MM.1S (cell line): ENCODE measurements at regions not wholly inside any gene's neighbourhood (a gene's known extent, or its start where the extent isn't known, plus 50 kb on each side); places are given as distances from the start of the nearest gene placed in this dataset.

Experiments
- EZH2 ChIP-seq: fragments of 300-600 bp; sonication (generic); optimal IDR thresholded peaks from 2 replicates; pipeline ENCODE3; 2017; ENCODE audit warnings: low read depth, mild to moderate bottlenecking, antibody characterized with exemption, low read length, mixed read lengths
- EZH2phosphoT487 ChIP-seq: fragments of 300-600 bp; sonication (generic); IDR thresholded peaks from 2 replicates; pipeline ENCODE4 v1.6.1; 2018; ENCODE audit warnings: antibody characterized with exemption, low read length
- TF ChIP-seq, protein P1 (sequence below): fragments of 300-600 bp; sonication (generic); IDR thresholded peaks from 2 replicates; pipeline ENCODE4 v1.5.1; 2016; ENCODE audit warnings: antibody characterized with exemption, low read length, mixed read lengths

DNA sequence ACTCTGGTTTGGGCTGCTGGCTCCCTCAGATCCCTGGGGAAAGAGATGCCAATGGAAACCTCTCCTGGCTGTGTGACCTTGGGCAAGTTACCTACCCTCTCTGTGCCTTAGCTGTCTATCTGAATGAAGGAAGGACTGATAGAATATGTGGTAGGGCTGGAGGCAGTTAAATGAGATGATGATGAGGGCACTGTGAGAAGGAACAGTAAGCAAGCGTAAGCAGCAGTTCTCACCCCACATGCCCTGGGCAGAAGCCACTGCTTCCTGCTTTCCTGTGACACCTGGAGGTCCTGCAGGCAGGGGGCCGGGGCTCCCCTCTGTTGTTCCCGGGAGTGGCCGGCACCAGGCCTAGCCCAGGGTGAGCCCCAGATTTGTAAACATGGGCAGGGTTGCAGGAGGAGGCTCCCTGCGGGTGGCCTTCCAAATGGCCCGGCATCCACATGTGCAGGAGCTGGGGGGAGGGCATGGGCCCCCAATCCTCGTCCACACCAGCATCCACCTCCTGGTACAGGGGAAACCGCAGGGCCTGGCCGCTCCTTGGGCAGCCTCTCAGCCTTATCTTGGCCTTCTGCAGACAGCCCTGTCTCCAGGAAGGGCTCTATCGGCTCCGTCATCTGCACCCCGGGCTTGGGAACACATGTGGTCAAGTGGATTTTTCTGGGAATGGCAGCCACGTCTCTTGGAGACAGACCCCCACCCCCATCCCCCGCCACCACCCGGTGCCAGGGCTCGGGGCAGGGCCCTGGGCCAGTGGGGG lies 235.6 kb upstream of the GSE1 start:
- TF ChIP-seq, protein P1, sequence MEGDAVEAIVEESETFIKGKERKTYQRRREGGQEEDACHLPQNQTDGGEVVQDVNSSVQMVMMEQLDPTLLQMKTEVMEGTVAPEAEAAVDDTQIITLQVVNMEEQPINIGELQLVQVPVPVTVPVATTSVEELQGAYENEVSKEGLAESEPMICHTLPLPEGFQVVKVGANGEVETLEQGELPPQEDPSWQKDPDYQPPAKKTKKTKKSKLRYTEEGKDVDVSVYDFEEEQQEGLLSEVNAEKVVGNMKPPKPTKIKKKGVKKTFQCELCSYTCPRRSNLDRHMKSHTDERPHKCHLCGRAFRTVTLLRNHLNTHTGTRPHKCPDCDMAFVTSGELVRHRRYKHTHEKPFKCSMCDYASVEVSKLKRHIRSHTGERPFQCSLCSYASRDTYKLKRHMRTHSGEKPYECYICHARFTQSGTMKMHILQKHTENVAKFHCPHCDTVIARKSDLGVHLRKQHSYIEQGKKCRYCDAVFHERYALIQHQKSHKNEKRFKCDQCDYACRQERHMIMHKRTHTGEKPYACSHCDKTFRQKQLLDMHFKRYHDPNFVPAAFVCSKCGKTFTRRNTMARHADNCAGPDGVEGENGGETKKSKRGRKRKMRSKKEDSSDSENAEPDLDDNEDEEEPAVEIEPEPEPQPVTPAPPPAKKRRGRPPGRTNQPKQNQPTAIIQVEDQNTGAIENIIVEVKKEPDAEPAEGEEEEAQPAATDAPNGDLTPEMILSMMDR = no peak
- no peak for TF ChIP-seq EZH2
- TF ChIP-seq EZH2phosphoT487 = no peak
